Activated CD4-positive, alpha-beta T cell treated with anti-CD3 and anti-CD28 coated beads, Interleukin-2, amount 50 U/mL, for 16 hours (primary cell): ENCODE measurements at regions not wholly inside any gene's neighbourhood (a gene's known extent, or its start where the extent isn't known, plus 50 kb on each side); places are given as distances from the start of the nearest gene placed in this dataset.

Experiments
- DNase-seq: peaks from one replicate; pipeline ENCODE4 v3.0.0-alpha.2; 2020

DNA sequence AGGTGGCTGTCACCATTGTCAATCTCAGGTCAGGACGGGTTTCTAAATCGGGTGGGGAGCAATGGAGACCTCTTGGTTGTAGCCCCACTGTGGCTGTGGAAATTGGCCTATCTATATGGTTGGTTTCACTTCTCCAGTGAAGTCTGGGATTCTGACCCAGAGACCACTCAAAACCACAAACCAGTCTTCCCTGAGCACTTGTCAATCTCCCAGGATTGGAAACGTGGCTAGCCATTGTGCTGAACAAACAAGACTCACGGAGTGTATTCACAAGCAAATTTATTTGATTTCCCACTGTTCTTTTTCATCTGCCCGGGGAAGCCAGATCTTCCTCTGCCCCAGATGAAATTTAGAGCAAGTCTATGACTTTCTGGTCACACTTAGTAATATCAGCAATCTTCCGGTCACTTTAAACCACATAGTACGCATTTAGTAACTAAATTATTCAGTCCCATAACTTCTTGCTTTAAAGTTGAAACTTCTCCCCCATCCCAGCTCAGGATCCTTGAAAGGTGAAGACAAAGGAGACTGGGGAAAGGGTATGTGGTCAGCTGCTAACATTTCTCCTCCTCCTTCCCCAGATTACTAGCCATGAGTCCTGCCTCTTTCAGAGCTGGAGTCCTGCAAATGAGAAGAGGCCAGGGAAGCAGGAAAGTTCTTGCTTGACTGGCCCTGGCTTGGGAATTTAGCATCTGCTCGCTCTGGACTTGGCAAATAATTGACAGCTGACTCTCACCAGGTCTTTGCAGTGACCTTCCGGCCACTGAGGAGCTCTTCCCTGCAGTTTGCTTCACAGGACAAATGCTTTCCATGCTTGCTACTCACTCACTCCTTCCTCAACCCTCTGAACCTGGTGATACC lies 123.2 kb upstream of the MAX start:
- DNase-seq: peak; percentile 53

- DNase-seq: no peak
These were observed 124.7 kb upstream of the MAX start for GRCh38 chr14:65226824-65227604.

GRCh38 chr14:65228436-65228835 lies 126.1 kb upstream of the MAX start:
- DNase-seq: peak; percentile 53

DNA sequence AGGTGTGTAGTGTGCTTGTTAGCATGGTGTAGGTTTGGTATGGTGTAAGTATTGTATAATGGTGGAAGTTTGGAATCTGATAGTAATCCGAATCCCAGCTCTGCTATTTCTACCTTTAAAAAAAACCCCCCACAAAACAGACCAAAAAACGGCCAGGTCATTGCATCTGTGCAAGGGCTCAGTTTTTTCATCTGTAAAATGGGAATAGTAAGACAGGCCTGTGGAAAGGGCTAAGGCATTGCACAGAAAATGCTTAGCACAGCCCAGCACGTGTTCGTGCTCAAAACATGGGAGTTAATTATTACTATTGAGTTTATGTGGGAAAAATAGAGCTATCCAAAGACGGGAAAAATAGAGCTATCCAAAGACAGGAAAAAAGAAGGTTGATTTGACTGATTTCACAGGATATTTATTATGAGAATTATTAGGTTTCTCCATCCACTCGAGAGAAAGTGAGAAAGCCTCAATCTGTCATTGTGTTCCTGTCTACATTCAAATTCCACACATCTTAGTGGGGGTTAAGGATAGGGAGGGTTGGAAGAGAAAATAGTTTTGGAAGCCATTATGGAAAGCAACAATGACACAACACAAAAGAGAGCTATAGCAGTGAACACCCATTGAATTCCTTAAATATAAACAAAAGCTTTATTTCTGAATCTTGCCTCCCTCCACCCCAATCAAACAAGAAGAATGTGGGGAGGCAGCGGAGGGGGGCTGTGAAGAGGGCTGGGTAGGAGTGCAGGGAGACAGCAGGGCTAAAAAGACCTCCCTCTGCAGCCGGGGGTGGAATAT lies 126.8 kb upstream of the MAX start:
- DNase-seq: no peak

DNA sequence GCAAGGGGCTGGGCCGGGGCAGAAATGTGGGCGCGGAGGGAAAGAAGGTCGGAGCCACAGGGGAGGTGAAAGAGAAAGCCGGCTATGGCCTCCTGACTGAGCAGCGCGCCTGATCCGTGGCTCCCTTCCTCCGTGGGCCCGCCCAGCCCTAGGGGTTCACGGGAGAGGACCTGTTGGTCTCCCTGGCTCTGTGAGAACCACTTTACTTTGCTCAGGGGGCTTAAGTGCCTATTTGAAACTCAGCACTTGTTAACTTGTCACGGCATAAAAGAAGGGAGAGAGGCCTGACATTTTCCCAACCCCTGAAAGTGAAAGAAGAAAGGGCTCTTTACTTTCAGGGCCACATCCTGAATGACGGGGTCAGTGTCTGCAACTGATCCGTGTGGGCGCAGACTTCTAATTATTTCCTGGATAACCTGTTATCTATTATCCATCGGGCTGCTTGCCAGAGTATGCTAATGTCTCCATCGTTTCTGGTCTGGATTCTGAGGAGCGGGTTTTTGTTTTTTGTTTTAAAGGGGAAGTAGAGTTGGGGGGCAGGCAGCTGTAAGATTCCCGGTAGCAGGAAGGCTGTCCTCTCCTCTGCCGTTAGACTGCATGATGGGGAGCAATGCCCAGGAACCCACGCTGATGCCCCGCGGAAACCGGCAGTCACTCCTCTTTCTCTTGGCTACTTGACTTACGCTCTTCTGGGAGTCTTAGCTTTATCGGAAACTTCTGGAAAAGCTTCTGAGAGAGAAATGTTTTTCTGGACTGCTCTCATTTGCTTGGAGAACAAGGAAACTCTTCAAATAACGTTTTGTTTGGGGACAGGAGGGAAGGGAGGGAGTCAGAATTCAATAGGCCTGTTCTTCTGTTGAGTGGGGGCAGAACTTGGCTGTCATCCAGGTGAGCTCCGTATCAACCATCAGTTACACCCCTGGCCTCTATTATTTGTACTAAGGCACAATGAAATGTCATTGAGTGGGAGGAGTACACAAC lies 127.7 kb upstream of the MAX start:
- DNase-seq: peak; percentile 36

DNA sequence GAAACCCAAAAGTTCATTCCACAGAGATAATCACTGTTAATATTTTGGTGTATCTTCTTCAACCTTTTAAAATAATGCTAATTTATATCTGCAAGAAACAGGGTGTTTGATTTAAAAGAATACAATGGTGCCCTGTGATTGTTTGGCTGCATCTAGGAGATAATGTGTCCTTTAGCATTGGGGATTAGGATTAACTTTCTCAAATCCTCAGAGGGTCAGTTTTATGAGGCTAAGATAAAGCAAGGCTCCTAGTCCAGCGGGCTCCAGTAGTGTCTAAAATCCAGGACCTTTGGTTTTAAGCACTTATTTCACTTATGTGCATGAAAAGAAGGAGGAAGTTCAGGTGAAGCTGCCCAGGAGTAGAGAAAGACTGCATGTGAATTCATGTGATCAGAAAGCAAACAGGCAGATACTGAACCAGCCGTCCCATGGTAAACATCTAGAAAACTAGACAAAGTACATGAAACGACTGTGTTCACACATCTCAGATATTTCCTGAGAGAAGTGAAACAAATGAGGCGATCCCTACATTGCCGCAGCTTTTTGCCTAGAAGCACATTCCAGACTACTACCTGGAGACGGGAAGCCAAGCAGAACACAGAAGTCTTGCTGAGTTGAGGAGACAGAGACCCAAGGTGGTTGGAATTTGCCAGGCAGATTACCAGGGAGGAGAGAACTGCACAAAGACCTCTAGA lies 129.1 kb upstream of the MAX start:
- no peak for DNase-seq

GRCh38 chr14:65234752-65235361 lies 132.5 kb upstream of the MAX start:
- no peak for DNase-seq

DNA sequence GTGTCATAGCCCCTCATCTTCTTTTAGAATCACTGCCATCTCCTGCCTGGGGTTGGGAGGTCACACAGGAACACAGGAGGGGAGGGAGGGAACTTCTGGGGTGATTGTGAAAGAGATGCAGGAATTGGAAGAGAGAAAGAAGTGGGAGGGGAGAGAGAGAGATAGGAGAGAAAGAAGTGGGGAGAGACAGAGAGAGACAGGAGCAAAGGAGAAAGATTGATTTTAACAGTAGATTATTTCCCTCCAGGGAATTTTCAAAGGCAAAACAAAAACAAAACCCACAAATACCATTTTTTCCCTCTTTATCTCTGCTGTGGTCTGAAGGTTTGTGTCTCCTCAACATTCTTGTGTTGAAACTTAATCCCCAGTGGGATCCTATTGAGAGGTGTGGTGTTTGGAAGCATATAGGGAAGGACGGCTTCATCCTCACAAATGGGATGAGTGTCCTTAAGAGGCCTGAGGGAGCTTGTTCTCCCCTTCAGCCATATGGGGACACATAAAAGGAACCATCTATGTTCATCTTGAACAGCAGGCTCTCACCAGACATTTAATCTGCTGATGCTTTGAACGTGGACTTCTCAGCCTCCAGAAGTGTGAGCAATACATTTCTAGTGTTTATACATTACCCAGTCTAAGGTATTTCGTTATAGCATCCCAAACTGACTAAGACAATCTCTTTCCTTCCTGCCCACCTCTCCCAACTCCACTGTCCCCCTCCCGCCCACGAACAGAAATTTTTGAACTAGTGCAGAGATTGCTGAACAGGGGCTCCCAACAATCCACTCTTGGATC lies 134.9 kb upstream of the MAX start:
- no peak for DNase-seq

GRCh38 chr14:65237941-65238340 lies 135.6 kb upstream of the MAX start:
- no peak for DNase-seq

GRCh38 chr14:65238456-65238855 lies 136.1 kb upstream of the MAX start:
- no peak for DNase-seq

- no peak for DNase-seq
These were observed 137.0 kb upstream of the MAX start for GRCh38 chr14:65239143-65239937.

DNA sequence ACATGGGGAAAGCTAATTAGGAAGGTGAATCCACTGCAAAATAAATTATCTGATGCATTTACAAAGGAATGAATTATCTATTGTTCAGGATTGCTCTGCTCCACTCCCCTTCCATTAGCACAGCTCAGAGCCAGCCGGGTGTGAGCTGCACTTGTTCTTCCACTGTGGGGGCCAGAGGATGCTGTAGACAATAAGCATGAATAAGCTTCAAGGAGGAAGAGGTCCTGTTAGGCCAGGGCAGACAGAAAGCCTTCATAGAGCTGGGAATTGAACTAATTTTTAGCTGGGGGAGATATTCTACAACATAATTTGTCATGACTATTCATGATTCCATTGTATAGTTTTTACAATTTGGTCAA lies 137.6 kb upstream of the MAX start:
- no peak for DNase-seq

DNA sequence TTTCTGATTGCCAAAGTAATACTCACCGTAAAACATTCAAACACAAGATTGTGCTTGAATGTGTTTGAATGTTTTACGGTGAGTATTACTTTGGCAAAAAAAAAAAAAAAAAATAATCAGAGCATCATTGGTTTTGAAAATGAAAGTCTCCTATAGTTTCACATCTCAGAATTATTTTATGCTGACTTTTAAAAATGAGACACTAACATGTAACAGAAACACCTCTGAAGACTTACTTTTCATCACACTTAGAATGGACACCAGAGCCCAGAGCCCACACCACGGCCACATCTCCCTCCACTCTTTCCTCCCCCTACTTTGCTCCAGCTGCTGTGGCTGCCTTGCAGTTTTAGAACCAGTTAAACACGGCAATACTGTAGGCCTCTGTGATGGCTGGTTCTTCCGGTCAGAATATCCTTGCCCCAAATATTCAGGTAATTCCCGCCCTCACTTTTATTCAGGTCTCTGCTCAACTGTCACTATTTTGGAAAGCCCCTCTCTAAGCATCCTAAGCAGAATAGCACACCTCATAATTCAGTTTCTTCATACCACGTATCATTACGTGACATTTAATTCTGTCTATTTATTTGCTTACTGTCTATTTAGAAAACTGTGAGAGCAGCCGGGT lies 138.9 kb upstream of the MAX start:
- DNase-seq: no peak

- DNase-seq: no peak
These were observed 140.4 kb upstream of the MAX start for GRCh38 chr14:65242732-65243134.

GRCh38 chr14:65243766-65244442 lies 141.6 kb upstream of the MAX start:
- peak; percentile 44 for DNase-seq

DNA sequence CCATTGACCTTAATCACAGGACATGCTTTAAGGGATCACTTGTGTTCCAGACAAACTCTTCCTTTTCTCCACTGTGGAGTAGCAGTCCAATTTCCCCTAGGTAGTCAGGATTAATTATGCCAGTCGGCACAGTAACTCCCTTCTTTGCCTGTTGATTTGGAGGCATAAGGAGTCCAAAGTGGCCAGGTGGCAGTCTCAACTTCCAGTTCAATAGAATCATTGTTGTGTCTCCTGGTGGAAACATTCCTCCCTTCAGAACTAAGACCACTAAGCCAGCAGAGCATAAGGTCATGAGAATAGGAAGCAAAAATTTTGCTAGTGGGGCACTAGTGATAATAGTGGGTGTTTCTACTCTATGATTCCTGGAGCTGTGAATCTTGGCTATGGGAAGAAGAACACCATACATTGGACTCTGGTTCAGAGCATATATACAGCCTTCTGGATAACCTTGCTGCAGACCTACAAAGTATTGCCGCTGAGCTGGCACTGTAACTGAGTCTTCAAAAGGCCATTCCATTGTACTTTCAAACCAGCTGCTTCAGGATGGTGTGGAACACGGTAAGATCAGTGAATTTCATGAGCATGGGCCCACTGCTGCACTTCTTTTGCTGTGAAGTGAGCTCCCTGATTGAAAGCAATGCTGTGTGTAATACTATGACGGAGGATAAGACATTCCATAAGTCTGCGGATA lies 147.3 kb upstream of the MAX start:
- no peak for DNase-seq

GRCh38 chr14:65250162-65250495 lies 147.8 kb upstream of the MAX start:
- no peak for DNase-seq

DNA sequence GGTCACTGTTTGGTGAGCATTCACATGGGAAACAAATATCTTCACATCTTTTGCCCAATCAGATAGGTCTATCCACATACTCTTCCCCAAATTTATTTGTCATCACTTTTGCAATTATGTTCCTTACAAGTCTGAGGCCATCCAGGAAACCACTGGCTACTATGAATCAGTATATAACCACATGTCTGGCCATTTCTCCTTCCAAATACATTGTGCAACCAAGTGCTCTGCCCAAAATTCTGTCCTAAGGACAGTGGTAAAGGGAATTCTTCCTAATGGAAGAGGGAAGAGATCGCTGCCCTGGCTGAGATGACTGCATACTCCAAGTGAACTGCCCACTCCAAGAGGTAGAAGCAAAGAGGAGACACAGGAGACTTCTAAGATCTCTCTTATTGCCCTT lies 148.9 kb upstream of the MAX start:
- DNase-seq: no peak
